ENCODE measurements at regions not wholly inside any gene's neighbourhood (a gene's known extent, or its start where the extent isn't known, plus 50 kb on each side); places are given as distances from the start of the nearest gene placed in this dataset.

DNA sequence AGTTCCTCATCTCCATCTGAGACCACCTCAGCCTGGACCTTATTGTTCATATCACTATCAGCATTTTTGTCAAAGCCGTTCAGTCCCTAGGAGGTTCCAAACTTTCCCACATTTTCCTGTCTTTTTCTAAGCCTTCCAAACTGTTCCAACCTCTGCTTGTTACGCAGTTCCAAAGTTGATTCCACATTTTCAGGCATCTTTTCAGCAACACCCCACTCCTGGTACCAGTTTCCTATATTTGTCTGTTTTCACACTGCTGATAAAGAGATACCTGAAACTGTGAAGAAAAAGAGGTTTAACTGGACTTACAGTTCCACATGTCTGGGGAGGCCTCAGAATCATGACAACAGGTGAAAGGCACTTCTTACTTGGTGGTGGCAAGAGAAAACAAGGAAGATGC, 622.1 kb downstream of the MAT2B start:
- ChIA-PET CTCF (no interaction called here), RAD21 (ENCODE audit: unreplicated experiment) (no interaction called here), POLR2A (no interaction called here), SMC1A (ENCODE audit: uncharacterized antibody, unreplicated experiment) (no interaction called here)
- intact Hi-C loops (cut with micrococcal nuclease; ENCODE audit: unreplicated experiment) = no loop called here
- Histone ChIP-seq H3K4me2 (ENCODE audit: control insufficient read depth, insufficient read depth) (no peak overlapping the region), H3K9ac (ENCODE audit: control insufficient read depth, insufficient read depth, low read length) (no peak overlapping the region), H3K27ac (ENCODE audit: control insufficient read depth, insufficient read depth) (no peak overlapping the region), H3K4me3 (no peak overlapping the region), H3K9me3 (replicated peaks; ENCODE audit: control insufficient read depth, insufficient read depth, low read length) (no peaks in the 10 kb centered on the region; the same call in 2 of the 3 replicates), H4K20me1 (ENCODE audit: control insufficient read depth, insufficient read depth) (no peaks in the 10 kb centered on the region), H3K27me3 (replicated peaks in 1 of 2; ENCODE audit: control insufficient read depth in 2 of 2, insufficient read depth in 2 of 2, low read length in 1 of 2) (no peaks in the 10 kb centered on the region), H3K4me1 (ENCODE audit: control insufficient read depth, insufficient read depth, low read length) (no peaks in the 10 kb centered on the region), H3K36me3 (ENCODE audit: control insufficient read depth in 2 of 2, insufficient read depth in 2 of 2, low read length in 1 of 2) (no peaks in the 10 kb centered on the region), H2AFZ (ENCODE audit: control insufficient read depth, low read depth, low read length) (no peak overlapping the region), H3K79me2 (ENCODE audit: control insufficient read depth, insufficient read depth, low read length) (no peaks in the 10 kb centered on the region)
- in situ Hi-C loops (cut with MboI) = no loop called here
- WGBS (ENCODE audit: insufficient coverage, insufficient replicate concordance, low lambda C conversion rate, missing lambda C conversion rate) = 3% methylated on average over 2 of the region's 2 CpGs
- FAIRE-seq (no peak), ATAC-seq (no peak), DNase-seq (ENCODE audit: low read depth, low spot score) (no peak)
- BruUV-seq (replicated peaks) = no TSS peak
- TF ChIP-seq, protein P1, sequence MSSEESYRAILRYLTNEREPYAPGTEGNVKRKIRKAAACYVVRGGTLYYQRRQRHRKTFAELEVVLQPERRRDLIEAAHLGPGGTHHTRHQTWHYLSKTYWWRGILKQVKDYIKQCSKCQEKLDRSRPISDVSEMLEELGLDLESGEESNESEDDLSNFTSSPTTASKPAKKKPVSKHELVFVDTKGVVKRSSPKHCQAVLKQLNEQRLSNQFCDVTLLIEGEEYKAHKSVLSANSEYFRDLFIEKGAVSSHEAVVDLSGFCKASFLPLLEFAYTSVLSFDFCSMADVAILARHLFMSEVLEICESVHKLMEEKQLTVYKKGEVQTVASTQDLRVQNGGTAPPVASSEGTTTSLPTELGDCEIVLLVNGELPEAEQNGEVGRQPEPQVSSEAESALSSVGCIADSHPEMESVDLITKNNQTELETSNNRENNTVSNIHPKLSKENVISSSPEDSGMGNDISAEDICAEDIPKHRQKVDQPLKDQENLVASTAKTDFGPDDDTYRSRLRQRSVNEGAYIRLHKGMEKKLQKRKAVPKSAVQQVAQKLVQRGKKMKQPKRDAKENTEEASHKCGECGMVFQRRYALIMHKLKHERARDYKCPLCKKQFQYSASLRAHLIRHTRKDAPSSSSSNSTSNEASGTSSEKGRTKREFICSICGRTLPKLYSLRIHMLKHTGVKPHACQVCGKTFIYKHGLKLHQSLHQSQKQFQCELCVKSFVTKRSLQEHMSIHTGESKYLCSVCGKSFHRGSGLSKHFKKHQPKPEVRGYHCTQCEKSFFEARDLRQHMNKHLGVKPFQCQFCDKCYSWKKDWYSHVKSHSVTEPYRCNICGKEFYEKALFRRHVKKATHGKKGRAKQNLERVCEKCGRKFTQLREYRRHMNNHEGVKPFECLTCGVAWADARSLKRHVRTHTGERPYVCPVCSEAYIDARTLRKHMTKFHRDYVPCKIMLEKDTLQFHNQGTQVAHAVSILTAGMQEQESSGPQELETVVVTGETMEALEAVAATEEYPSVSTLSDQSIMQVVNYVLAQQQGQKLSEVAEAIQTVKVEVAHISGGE (CRISPR knock-in tag; IDR thresholded peaks at IDR 0.05) = no peak
- TF ChIP-seq RUNX3 (IDR thresholded peaks at IDR 0.05; ENCODE audit: low read length) (no peak), ATF7 (IDR thresholded peaks at IDR 0.05; ENCODE audit: low read depth) (no peak), CHD4 (IDR thresholded peaks at IDR 0.05) (no peak), IKZF1 (conservative IDR thresholded peaks at IDR 0.05) (no peak), HDGF (IDR thresholded peaks at IDR 0.05) (no peak), STAT3 (IDR thresholded peaks at IDR 0.05; ENCODE audit: low read depth, low read length) (no peak), SMAD5 (IDR thresholded peaks at IDR 0.05; ENCODE audit: low read depth) (no peak), CREB1 (IDR thresholded peaks at IDR 0.05; ENCODE audit: low read depth) (no peak)
- TF ChIP-seq, protein P2, sequence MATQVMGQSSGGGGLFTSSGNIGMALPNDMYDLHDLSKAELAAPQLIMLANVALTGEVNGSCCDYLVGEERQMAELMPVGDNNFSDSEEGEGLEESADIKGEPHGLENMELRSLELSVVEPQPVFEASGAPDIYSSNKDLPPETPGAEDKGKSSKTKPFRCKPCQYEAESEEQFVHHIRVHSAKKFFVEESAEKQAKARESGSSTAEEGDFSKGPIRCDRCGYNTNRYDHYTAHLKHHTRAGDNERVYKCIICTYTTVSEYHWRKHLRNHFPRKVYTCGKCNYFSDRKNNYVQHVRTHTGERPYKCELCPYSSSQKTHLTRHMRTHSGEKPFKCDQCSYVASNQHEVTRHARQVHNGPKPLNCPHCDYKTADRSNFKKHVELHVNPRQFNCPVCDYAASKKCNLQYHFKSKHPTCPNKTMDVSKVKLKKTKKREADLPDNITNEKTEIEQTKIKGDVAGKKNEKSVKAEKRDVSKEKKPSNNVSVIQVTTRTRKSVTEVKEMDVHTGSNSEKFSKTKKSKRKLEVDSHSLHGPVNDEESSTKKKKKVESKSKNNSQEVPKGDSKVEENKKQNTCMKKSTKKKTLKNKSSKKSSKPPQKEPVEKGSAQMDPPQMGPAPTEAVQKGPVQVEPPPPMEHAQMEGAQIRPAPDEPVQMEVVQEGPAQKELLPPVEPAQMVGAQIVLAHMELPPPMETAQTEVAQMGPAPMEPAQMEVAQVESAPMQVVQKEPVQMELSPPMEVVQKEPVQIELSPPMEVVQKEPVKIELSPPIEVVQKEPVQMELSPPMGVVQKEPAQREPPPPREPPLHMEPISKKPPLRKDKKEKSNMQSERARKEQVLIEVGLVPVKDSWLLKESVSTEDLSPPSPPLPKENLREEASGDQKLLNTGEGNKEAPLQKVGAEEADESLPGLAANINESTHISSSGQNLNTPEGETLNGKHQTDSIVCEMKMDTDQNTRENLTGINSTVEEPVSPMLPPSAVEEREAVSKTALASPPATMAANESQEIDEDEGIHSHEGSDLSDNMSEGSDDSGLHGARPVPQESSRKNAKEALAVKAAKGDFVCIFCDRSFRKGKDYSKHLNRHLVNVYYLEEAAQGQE (IDR thresholded peaks at IDR 0.05; ENCODE audit: low read depth, low read length) = no peak
- TF ChIP-seq, protein P3, sequence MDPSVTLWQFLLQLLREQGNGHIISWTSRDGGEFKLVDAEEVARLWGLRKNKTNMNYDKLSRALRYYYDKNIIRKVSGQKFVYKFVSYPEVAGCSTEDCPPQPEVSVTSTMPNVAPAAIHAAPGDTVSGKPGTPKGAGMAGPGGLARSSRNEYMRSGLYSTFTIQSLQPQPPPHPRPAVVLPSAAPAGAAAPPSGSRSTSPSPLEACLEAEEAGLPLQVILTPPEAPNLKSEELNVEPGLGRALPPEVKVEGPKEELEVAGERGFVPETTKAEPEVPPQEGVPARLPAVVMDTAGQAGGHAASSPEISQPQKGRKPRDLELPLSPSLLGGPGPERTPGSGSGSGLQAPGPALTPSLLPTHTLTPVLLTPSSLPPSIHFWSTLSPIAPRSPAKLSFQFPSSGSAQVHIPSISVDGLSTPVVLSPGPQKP (IDR thresholded peaks at IDR 0.05; ENCODE audit: low read depth, low read length) = no peak
- TF ChIP-seq, protein P4, sequence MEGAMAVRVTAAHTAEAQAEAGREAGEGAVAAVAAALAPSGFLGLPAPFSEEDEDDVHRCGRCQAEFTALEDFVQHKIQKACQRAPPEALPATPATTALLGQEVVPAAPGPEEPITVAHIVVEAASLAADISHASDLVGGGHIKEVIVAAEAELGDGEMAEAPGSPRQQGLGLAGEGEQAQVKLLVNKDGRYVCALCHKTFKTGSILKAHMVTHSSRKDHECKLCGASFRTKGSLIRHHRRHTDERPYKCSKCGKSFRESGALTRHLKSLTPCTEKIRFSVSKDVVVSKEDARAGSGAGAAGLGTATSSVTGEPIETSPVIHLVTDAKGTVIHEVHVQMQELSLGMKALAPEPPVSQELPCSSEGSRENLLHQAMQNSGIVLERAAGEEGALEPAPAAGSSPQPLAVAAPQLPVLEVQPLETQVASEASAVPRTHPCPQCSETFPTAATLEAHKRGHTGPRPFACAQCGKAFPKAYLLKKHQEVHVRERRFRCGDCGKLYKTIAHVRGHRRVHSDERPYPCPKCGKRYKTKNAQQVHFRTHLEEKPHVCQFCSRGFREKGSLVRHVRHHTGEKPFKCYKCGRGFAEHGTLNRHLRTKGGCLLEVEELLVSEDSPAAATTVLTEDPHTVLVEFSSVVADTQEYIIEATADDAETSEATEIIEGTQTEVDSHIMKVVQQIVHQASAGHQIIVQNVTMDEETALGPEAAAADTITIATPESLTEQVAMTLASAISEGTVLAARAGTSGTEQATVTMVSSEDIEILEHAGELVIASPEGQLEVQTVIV (IDR thresholded peaks at IDR 0.05; ENCODE audit: borderline replicate concordance, partially characterized antibody) = no peak

Measured in GM12878 (cell line).